ENCODE measurements at regions not wholly inside any gene's neighbourhood (a gene's known extent, or its start where the extent isn't known, plus 50 kb on each side); places are given as distances from the start of the nearest gene placed in this dataset.

GRCh38 chr1:105533996-105534395, 1522.5 kb upstream of the PRMT6 start:
- Histone ChIP-seq H3K9me3 (replicated peaks in 1 of 2; ENCODE audit: control insufficient read depth in 1 of 2, insufficient read depth in 1 of 2, low read length in 2 of 2) (peaks cover 0 to 4% of the 10 kb centered on the region in 2 donors), H3K9ac (ENCODE audit: insufficient read depth, low read length, poor library complexity, severe bottlenecking) (no peak overlapping the region), H4K20me1 (ENCODE audit: insufficient read depth, low read length) (no peaks in the 10 kb centered on the region), H3K27ac (ENCODE audit: low read depth in 1 of 2, low read length in 2 of 2) (no peak overlapping the region), H3K36me3 (replicated peaks in 1 of 2; ENCODE audit: control insufficient read depth in 1 of 2, insufficient read depth in 2 of 2, low read length in 2 of 2) (no peaks in the 10 kb centered on the region), H3K4me2 (replicated peaks; ENCODE audit: extremely low read depth, low read length, poor library complexity, severe bottlenecking) (no peak overlapping the region), H2AFZ (ENCODE audit: insufficient read depth, low read depth, low read length, poor library complexity, severe bottlenecking) (no peak overlapping the region), H3K4me1 (ENCODE audit: control insufficient read depth in 1 of 2, insufficient read depth in 2 of 2, low read length in 2 of 2) (no peaks in the 10 kb centered on the region), H3K79me2 (ENCODE audit: insufficient read depth, low read length) (no peaks in the 10 kb centered on the region), H3K27me3 (ENCODE audit: control insufficient read depth in 2 of 2, insufficient read depth in 2 of 2, low read length in 2 of 2) (no peaks in the 10 kb centered on the region), H3K4me3 (replicated peaks in 1 of 3; ENCODE audit: low read depth in 2 of 3, low read length in 3 of 3) (no peak overlapping the region)
- no CpG with 5 or more reads among the region's 3 CpGs for WGBS (ENCODE audit: insufficient coverage)
- no peaks in the 10 kb centered on the region for H3K36me3 Mint-ChIP-seq
- H3K27ac Mint-ChIP-seq: no peak overlapping the region
- H3K4me1 Mint-ChIP-seq: no peaks in the 10 kb centered on the region
- no peak overlapping the region for H3K4me3 Mint-ChIP-seq
- no peak for TF ChIP-seq CTCF (IDR thresholded peaks at IDR 0.05)
- DNase-seq: no peak
- H3K9me3 Mint-ChIP-seq: peaks cover 2 to 7% (median 3%) of the 10 kb centered on the region in 7 donors
- intact Hi-C loops (cut with micrococcal nuclease): no loop called here
- H3K27me3 Mint-ChIP-seq (ENCODE audit: low read depth in 3 of 3): no peaks in the 10 kb centered on the region

GRCh38 chr1:105544475-105544874, 1512.0 kb upstream of the PRMT6 start:
- intact Hi-C loops (cut with micrococcal nuclease): no loop called here

More at GRCh38 chr1:105544475-105544874, 1512.0 kb upstream of the PRMT6 start:
- DNase-seq: no peak
- Histone ChIP-seq H2AFZ (ENCODE audit: insufficient read depth, low read depth, low read length, poor library complexity, severe bottlenecking) (no peak overlapping the region), H3K9ac (ENCODE audit: insufficient read depth, low read length, poor library complexity, severe bottlenecking) (no peak overlapping the region), H3K4me2 (replicated peaks; ENCODE audit: extremely low read depth, low read length, poor library complexity, severe bottlenecking) (no peak overlapping the region), H3K27ac (ENCODE audit: low read depth in 1 of 2, low read length in 2 of 2) (no peak overlapping the region), H3K27me3 (ENCODE audit: control insufficient read depth in 2 of 2, insufficient read depth in 2 of 2, low read length in 2 of 2) (no peaks in the 10 kb centered on the region), H4K20me1 (ENCODE audit: insufficient read depth, low read length) (no peaks in the 10 kb centered on the region), H3K36me3 (replicated peaks in 1 of 2; ENCODE audit: control insufficient read depth in 1 of 2, insufficient read depth in 2 of 2, low read length in 2 of 2) (no peaks in the 10 kb centered on the region), H3K4me3 (replicated peaks in 1 of 3; ENCODE audit: low read depth in 2 of 3, low read length in 3 of 3) (no peak overlapping the region), H3K9me3 (replicated peaks in 1 of 2; ENCODE audit: control insufficient read depth in 1 of 2, insufficient read depth in 1 of 2, low read length in 2 of 2) (peaks cover 0 to 6% of the 10 kb centered on the region in 2 donors), H3K4me1 (ENCODE audit: control insufficient read depth in 1 of 2, insufficient read depth in 2 of 2, low read length in 2 of 2) (no peaks in the 10 kb centered on the region), H3K79me2 (ENCODE audit: insufficient read depth, low read length) (no peaks in the 10 kb centered on the region)
- no peak for TF ChIP-seq CTCF (IDR thresholded peaks at IDR 0.05)
- Mint-ChIP-seq H3K27ac (no peak overlapping the region), H3K4me1 (no peaks in the 10 kb centered on the region), H3K9me3 (peaks cover 0 to 10% (median 2%) of the 10 kb centered on the region in 7 donors), H3K27me3 (ENCODE audit: low read depth in 3 of 3) (no peaks in the 10 kb centered on the region), H3K36me3 (no peaks in the 10 kb centered on the region), H3K4me3 (no peak overlapping the region)
- WGBS (ENCODE audit: insufficient coverage): no CpG with 5 or more reads among the region's 1 CpG
